Mesenchymal stem cell (in vitro differentiated cells and primary cell): ENCODE measurements at regions not wholly inside any gene's neighbourhood (a gene's known extent, or its start where the extent isn't known, plus 50 kb on each side); places are given as distances from the start of the nearest gene placed in this dataset.

Source experiments
- DNase-seq: peaks from one replicate; pipeline ENCODE4 v3.0.0-alpha.2; 2013
- H2AFZ ChIP-seq: one replicate; pipeline ENCODE4 v1.6.1; 2013; ENCODE audit warnings: low read depth, mild to moderate bottlenecking, control low read depth, inconsistent platforms, low read length, moderate library complexity
- H2AK5ac ChIP-seq: 2 replicates; pipeline ENCODE4 v1.6.1; 2013; ENCODE audit warnings: low read length, moderate library complexity, mild to moderate bottlenecking, inconsistent platforms; ENCODE audit not compliant: severe bottlenecking
- H2BK120ac ChIP-seq: one replicate; pipeline ENCODE4 v1.6.1; 2013; ENCODE audit warnings: low read depth, mild to moderate bottlenecking, inconsistent platforms, low read length, moderate library complexity
- H2BK12ac ChIP-seq, 2 experiments: one replicate each; pipeline ENCODE4 v1.6.1; 2013; ENCODE audit warnings: inconsistent platforms in 2 of 2, low read length in 2 of 2, mild to moderate bottlenecking in 2 of 2, moderate library complexity in 2 of 2, control low read depth in 1 of 2
- H2BK15ac ChIP-seq: one replicate; pipeline ENCODE4 v1.6.1; 2013; ENCODE audit warnings: mild to moderate bottlenecking, low read depth, inconsistent platforms; ENCODE audit not compliant: poor library complexity, severe bottlenecking
- H2BK5ac ChIP-seq: 2 replicates; pipeline ENCODE4 v1.6.1; 2013; ENCODE audit warnings: low read depth, mild to moderate bottlenecking, low read length, control low read depth, inconsistent platforms; ENCODE audit not compliant: poor library complexity, severe bottlenecking
- H3K14ac ChIP-seq, 2 experiments: one replicate each; pipeline ENCODE4 v1.6.1; 2013; ENCODE audit warnings: inconsistent platforms in 2 of 2, low read length in 2 of 2, control low read depth in 1 of 2, mild to moderate bottlenecking in 1 of 2, moderate library complexity in 1 of 2
- H3K18ac ChIP-seq, 2 experiments: one replicate each; pipeline ENCODE4 v1.6.1; 2013; ENCODE audit warnings: inconsistent platforms in 2 of 2, low read length in 2 of 2, control low read depth in 1 of 2, low read depth in 1 of 2, mild to moderate bottlenecking in 1 of 2
- H3K23ac ChIP-seq, 2 experiments: one replicate each; pipeline ENCODE4 v1.6.1; 2013; ENCODE audit warnings: inconsistent platforms in 2 of 2, low read length in 2 of 2, mild to moderate bottlenecking in 2 of 2, moderate library complexity in 2 of 2, control low read depth in 1 of 2
- H3K27ac ChIP-seq: 2 replicates; pipeline ENCODE4 v1.5.1; 2013; ENCODE audit warnings: mild to moderate bottlenecking, moderate library complexity, low read length, control low read depth, inconsistent platforms; ENCODE audit not compliant: poor library complexity, severe bottlenecking
- H3K27me3 ChIP-seq, 2 experiments: 2 replicates each; pipeline versions ENCODE4 v1.6.1 to v1.7.0; 2013; ENCODE audit warnings: low read length in 2 of 2, mild to moderate bottlenecking in 2 of 2, moderate library complexity in 2 of 2, control low read depth in 1 of 2, inconsistent platforms in 1 of 2; ENCODE audit not compliant: control insufficient read depth in 1 of 2, insufficient read depth in 1 of 2
- H3K36me3 ChIP-seq, 2 experiments: 2 replicates each; pipeline versions ENCODE4 v1.6.1 to v1.7.0; 2013; ENCODE audit warnings: low read length in 2 of 2, control low read depth in 1 of 2, inconsistent platforms in 1 of 2, low read depth in 1 of 2, mild to moderate bottlenecking in 1 of 2; ENCODE audit not compliant: insufficient read depth in 2 of 2, control insufficient read depth in 1 of 2
- H3K4ac ChIP-seq, 2 experiments: one replicate each; pipeline ENCODE4 v1.6.1; 2013; ENCODE audit warnings: inconsistent platforms in 2 of 2, low read length in 2 of 2, mild to moderate bottlenecking in 2 of 2, moderate library complexity in 2 of 2, control low read depth in 1 of 2, low read depth in 1 of 2
- H3K4me1 ChIP-seq: 2 replicates; pipeline ENCODE4 v1.6.1; 2013; ENCODE audit warnings: low read depth, low read length, control low read depth; ENCODE audit not compliant: control insufficient read depth, insufficient read depth
- H3K4me2 ChIP-seq: 2 replicates; pipeline ENCODE4 v1.6.1; 2013; ENCODE audit warnings: low read length, mild to moderate bottlenecking, inconsistent platforms; ENCODE audit not compliant: poor library complexity, severe bottlenecking
- H3K4me3 ChIP-seq, 2 experiments: 2 replicates each; pipeline versions ENCODE4 v1.5.1 to v1.7.0; 2013; ENCODE audit warnings: low read length in 2 of 2, mild to moderate bottlenecking in 2 of 2, control low read depth in 1 of 2, low read depth in 1 of 2; ENCODE audit not compliant: insufficient read depth in 1 of 2
- H3K79me1 ChIP-seq: replicated peaks from 2 replicates; pipeline ENCODE4 v1.6.1; 2013; ENCODE audit warnings: mild to moderate bottlenecking, control low read depth, low read length, inconsistent platforms; ENCODE audit not compliant: poor library complexity, severe bottlenecking
- H3K9ac ChIP-seq: 2 replicates; pipeline ENCODE4 v1.7.0; 2013; ENCODE audit warnings: mild to moderate bottlenecking, low read length, moderate library complexity
- H3K9me3 ChIP-seq: 2 replicates; pipeline ENCODE4 v1.7.0; 2013; ENCODE audit warnings: mild to moderate bottlenecking, low read length; ENCODE audit not compliant: control insufficient read depth
- H4K8ac ChIP-seq: one replicate; pipeline ENCODE4 v1.6.1; 2013; ENCODE audit warnings: inconsistent platforms, mild to moderate bottlenecking, low read length, moderate library complexity
- H4K91ac ChIP-seq: one replicate; pipeline ENCODE4 v1.6.1; 2013; ENCODE audit warnings: mild to moderate bottlenecking, low read length, inconsistent platforms
- WGBS: methylation state at CpG from one replicate; pipeline ENCODE4 v1.1.7; 2013; ENCODE audit warnings: mixed read lengths; 5-methylcytosine and 5-hydroxymethylcytosine counted together

- H2BK12ac ChIP-seq = no peak overlapping the region
- no peak overlapping the region for H3K9ac ChIP-seq
- H2BK15ac ChIP-seq = no peak overlapping the region
- H3K14ac ChIP-seq = no peak overlapping the region
- no peak overlapping the region for H4K91ac ChIP-seq
- no peak overlapping the region for H3K4me3 ChIP-seq
- H2AK5ac ChIP-seq = no peak overlapping the region
- no peak overlapping the region for H4K8ac ChIP-seq
- DNase-seq = no peak
- H2BK5ac ChIP-seq = no peak overlapping the region
- H3K23ac ChIP-seq = no peak overlapping the region
- H3K27ac ChIP-seq = no peak overlapping the region
- 90% methylated on average over 4 of the region's 4 CpGs for WGBS
- no peaks in the 10 kb centered on the region for H3K27me3 ChIP-seq
- H2AFZ ChIP-seq = no peak overlapping the region
- H3K36me3 ChIP-seq = no peaks in the 10 kb centered on the region
- H3K4me2 ChIP-seq = no peak overlapping the region
- no peaks in the 10 kb centered on the region for H3K79me1 ChIP-seq
- no peak overlapping the region for H2BK120ac ChIP-seq
- no peaks in the 10 kb centered on the region for H3K4me1 ChIP-seq
- no peak overlapping the region for H3K4ac ChIP-seq
- H3K18ac ChIP-seq = no peak overlapping the region
- no peaks in the 10 kb centered on the region for H3K9me3 ChIP-seq
Measured at GRCh38 chr2:181114021-181114420, 133.6 kb downstream of the UBE2E3 start.

DNA sequence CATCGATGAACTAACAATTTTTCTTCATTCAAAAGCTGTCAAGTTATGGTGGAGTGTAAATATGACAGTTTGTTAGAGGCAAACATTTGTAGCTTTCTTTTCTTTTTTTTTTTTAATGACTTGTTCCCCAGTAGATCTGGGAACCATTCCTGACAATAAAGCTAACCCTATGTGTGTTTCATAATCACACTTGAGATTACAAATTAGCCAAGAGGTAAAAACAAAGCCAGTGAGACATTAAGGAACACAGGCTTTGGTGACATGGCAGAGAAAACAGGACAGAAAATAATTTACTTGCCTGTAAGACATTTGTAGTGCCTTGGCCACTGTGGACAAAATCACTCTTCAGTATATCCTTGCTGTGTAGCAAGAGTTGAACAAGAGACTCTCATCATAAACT, 135.9 kb downstream of the UBE2E3 start:
- no peak overlapping the region for H3K23ac ChIP-seq
- H3K4ac ChIP-seq = no peak overlapping the region
- no peak overlapping the region for H3K4me3 ChIP-seq
- H3K9me3 ChIP-seq = no peaks in the 10 kb centered on the region
- no peaks in the 10 kb centered on the region for H3K4me1 ChIP-seq
- no peak overlapping the region for H2BK15ac ChIP-seq
- H2AK5ac ChIP-seq = no peak overlapping the region
- H2BK120ac ChIP-seq = no peak overlapping the region
- H3K18ac ChIP-seq = no peak overlapping the region
- H3K14ac ChIP-seq = no peak overlapping the region
- no peak overlapping the region for H4K91ac ChIP-seq
- H3K9ac ChIP-seq = no peak overlapping the region
- no peak overlapping the region for H3K27ac ChIP-seq
- DNase-seq = no peak
- no CpG with 5 or more reads among the region's 1 CpG for WGBS
- H2AFZ ChIP-seq = no peak overlapping the region
- H3K79me1 ChIP-seq = no peaks in the 10 kb centered on the region
- H3K4me2 ChIP-seq = no peak overlapping the region
- no peak overlapping the region for H2BK5ac ChIP-seq
- no peak overlapping the region for H4K8ac ChIP-seq
- H3K27me3 ChIP-seq = no peaks in the 10 kb centered on the region
- no peaks in the 10 kb centered on the region for H3K36me3 ChIP-seq
- no peak overlapping the region for H2BK12ac ChIP-seq

- Histone ChIP-seq H3K27me3 (no peaks in the 10 kb centered on the region), H3K4me1 (no peaks in the 10 kb centered on the region), H3K36me3 (no peaks in the 10 kb centered on the region), H3K79me1 (no peaks in the 10 kb centered on the region), H3K23ac (no peak overlapping the region), H2AFZ (no peak overlapping the region), H3K18ac (no peak overlapping the region), H4K91ac (no peak overlapping the region), H3K14ac (no peak overlapping the region), H3K9ac (no peak overlapping the region), H2BK120ac (no peak overlapping the region), H2BK5ac (no peak overlapping the region), H3K27ac (no peak overlapping the region), H3K4me3 (no peak overlapping the region), H2BK12ac (no peak overlapping the region), H3K4me2 (no peak overlapping the region), H3K4ac (no peak overlapping the region), H4K8ac (no peak overlapping the region), H2BK15ac (no peak overlapping the region), H3K9me3 (no peaks in the 10 kb centered on the region), H2AK5ac (no peak overlapping the region)
- no peak for DNase-seq
Measured at GRCh38 chr2:181117206-181117925, 137.0 kb downstream of the UBE2E3 start.

GRCh38 chr2:181120625-181121024, 140.2 kb downstream of the UBE2E3 start:
- Histone ChIP-seq H2AK5ac (no peak overlapping the region), H3K14ac (no peak overlapping the region), H3K36me3 (no peaks in the 10 kb centered on the region), H2BK15ac (no peak overlapping the region), H2BK5ac (no peak overlapping the region), H3K9ac (no peak overlapping the region), H4K91ac (no peak overlapping the region), H3K4me3 (no peak overlapping the region), H3K79me1 (no peaks in the 10 kb centered on the region), H2BK120ac (no peak overlapping the region), H3K18ac (no peak overlapping the region), H2BK12ac (no peak overlapping the region), H3K4ac (no peak overlapping the region), H3K27ac (no peak overlapping the region), H3K4me1 (no peaks in the 10 kb centered on the region), H2AFZ (no peak overlapping the region), H3K27me3 (no peaks in the 10 kb centered on the region), H3K9me3 (no peaks in the 10 kb centered on the region), H3K23ac (no peak overlapping the region), H4K8ac (no peak overlapping the region), H3K4me2 (no peak overlapping the region)
- no CpG with 5 or more reads among the region's 1 CpG for WGBS
- no peak for DNase-seq
